Thyroid gland (tissue), 4 donors: ENCODE measurements at regions not wholly inside any gene's neighbourhood (a gene's known extent, or its start where the extent isn't known, plus 50 kb on each side); places are given as distances from the start of the nearest gene placed in this dataset.

Experiments
- POLR2A ChIP-seq, 2 donors: fragments of 450-650 bp; IDR thresholded peaks; one replicate each; pipeline ENCODE4 v1.6.1; 2017; ENCODE audit warnings: antibody characterized with exemption in 2 of 2, mild to moderate bottlenecking in 2 of 2, moderate library complexity in 1 of 2
- TF ChIP-seq, protein P1 (sequence below), 6 experiments: fragments of 200-600 bp in 3 of 6; fragments of 450-650 bp in 3 of 6; sonication (generic) in 3 of 6; IDR thresholded peaks; one replicate each; pipeline ENCODE4 v1.5.1; 2016 to 2019; ENCODE audit warnings: antibody characterized with exemption in 6 of 6, mild to moderate bottlenecking in 2 of 6, inconsistent platforms in 1 of 6, moderate library complexity in 1 of 6

DNA sequence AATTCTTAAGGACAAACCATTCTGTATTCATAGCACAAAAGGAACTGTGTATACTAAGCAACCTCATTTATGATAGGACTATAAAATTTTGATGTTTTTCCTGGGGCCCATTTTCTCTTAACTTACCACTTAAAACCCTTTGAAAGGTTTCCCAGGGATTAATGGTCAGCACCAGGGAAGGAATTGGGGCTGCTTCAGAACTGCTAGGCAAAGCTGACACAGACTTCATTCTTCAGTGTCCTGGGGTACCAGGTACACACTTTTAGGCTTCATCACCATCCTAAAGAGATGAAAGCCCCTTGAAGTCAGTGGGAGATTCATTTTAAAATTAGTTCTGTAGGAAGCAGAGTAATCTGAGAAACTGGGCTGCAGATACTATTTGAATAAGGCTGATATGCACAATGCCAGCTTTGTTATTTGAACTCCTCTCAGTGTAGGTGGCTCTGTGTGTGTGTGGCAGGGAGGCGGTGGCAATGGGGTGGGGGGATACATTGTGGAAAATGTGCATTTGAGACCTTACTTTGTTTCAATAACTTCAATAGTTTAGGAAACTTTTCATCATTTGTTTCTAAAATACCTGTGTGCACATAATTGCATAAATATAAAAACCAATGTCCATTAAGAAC, 329.3 kb upstream of the DCN start:
- TF ChIP-seq, protein P1, sequence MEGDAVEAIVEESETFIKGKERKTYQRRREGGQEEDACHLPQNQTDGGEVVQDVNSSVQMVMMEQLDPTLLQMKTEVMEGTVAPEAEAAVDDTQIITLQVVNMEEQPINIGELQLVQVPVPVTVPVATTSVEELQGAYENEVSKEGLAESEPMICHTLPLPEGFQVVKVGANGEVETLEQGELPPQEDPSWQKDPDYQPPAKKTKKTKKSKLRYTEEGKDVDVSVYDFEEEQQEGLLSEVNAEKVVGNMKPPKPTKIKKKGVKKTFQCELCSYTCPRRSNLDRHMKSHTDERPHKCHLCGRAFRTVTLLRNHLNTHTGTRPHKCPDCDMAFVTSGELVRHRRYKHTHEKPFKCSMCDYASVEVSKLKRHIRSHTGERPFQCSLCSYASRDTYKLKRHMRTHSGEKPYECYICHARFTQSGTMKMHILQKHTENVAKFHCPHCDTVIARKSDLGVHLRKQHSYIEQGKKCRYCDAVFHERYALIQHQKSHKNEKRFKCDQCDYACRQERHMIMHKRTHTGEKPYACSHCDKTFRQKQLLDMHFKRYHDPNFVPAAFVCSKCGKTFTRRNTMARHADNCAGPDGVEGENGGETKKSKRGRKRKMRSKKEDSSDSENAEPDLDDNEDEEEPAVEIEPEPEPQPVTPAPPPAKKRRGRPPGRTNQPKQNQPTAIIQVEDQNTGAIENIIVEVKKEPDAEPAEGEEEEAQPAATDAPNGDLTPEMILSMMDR (IDR thresholded peaks at IDR 0.05) = no peak
- no peak for TF ChIP-seq POLR2A (IDR thresholded peaks at IDR 0.05)
